ENCODE measurements at regions not wholly inside any gene's neighbourhood (a gene's known extent, or its start where the extent isn't known, plus 50 kb on each side); places are given as distances from the start of the nearest gene placed in this dataset.
"Not testable (repeated sequence)": the region's sequence is repeated elsewhere in the genome, so short reads cannot be mapped to it uniquely, and the experiment has no call there.

GRCh38 chr4:131534944-131535645 lies 1614.0 kb upstream of the PCDH10 start:
- Histone ChIP-seq H3K9ac (ENCODE audit: low read length) (no peak overlapping the region), H3K9me3 (ENCODE audit: control insufficient read depth, low read depth, low read length) (no peaks in the 10 kb centered on the region), H3K36me3 (ENCODE audit: control insufficient read depth, low read depth, low read length) (no peaks in the 10 kb centered on the region), H3K4me3 (ENCODE audit: low read length) (no peak overlapping the region), H3K4me1 (ENCODE audit: control insufficient read depth, low read depth, low read length) (no peaks in the 10 kb centered on the region), H3K27me3 (ENCODE audit: control insufficient read depth, insufficient read depth, low read length) (no peaks in the 10 kb centered on the region), H3K27ac (ENCODE audit: low read length) (no peak overlapping the region)

- no peaks in the 10 kb centered on the region for H3K9me3 ChIP-seq (ENCODE audit: control insufficient read depth, low read depth, low read length)
- H3K4me3 ChIP-seq (ENCODE audit: low read length), result no peak overlapping the region
- no peak overlapping the region for H3K9ac ChIP-seq (ENCODE audit: low read length)
- no peaks in the 10 kb centered on the region for H3K4me1 ChIP-seq (ENCODE audit: control insufficient read depth, low read depth, low read length)
- H3K36me3 ChIP-seq (ENCODE audit: control insufficient read depth, low read depth, low read length), result no peaks in the 10 kb centered on the region
- no peaks in the 10 kb centered on the region for H3K27me3 ChIP-seq (ENCODE audit: control insufficient read depth, insufficient read depth, low read length)
- no peak overlapping the region for H3K27ac ChIP-seq (ENCODE audit: low read length)
Observed at GRCh38 chr4:131540256-131540655, 1608.8 kb upstream of the PCDH10 start.

DNA sequence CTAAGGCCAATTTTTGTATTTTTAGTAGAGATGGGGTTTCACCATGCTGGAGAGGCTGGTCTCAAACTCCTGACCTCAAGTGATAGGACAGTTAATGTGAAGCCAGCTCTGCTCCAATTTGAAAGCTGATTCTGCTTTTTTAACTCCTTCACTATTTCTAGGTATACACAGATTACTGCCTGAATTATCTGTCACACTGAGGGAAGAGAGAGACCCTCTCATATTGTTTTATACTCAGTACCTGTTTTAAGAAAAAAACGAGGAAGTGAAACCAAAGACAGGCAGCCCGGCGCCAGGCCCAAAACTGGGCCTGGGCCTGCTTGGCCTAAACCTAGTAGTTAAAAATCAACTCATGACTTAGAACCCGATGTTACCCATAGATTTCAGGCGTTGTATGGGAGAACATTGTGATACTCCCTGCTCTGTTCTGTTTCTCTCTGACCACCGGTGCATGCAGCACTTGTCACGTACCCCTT lies 1601.5 kb upstream of the PCDH10 start:
- no peaks in the 10 kb centered on the region for H3K27me3 ChIP-seq (ENCODE audit: control insufficient read depth, insufficient read depth, low read length)

DNA sequence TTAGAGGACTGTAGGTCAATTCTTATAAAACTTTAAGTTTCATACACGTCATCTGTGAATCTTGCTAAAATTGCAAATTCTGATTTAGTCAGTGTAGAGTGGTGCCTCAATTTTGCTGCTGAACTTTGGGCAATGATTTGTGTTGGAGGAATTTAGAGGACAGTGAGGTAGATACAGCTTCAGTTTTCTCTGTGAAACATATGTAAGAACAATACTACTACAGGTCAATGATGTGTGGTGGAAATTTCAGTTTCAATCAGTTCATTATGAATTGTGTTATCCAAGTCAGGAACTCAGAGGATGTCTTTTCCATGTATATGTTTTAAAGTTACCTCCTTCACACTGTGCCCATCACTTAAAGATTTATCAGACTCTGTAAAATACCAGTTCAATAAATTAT lies 1597.8 kb upstream of the PCDH10 start:
- H3K4me3 ChIP-seq (ENCODE audit: low read length), result no peak overlapping the region
- H3K27ac ChIP-seq (ENCODE audit: low read length), result no peak overlapping the region
- H3K4me1 ChIP-seq (ENCODE audit: control insufficient read depth, low read depth, low read length), result no peaks in the 10 kb centered on the region
- no peaks in the 10 kb centered on the region for H3K36me3 ChIP-seq (ENCODE audit: control insufficient read depth, low read depth, low read length)
- no peaks in the 10 kb centered on the region for H3K9me3 ChIP-seq (ENCODE audit: control insufficient read depth, low read depth, low read length)
- H3K27me3 ChIP-seq (ENCODE audit: control insufficient read depth, insufficient read depth, low read length), result no peaks in the 10 kb centered on the region
- no peak overlapping the region for H3K9ac ChIP-seq (ENCODE audit: low read length)

More for the DNA sequence above, 1601.5 kb upstream of the PCDH10 start:
- Histone ChIP-seq H3K9me3 (ENCODE audit: control insufficient read depth, low read depth, low read length) (no peaks in the 10 kb centered on the region), H3K9ac (ENCODE audit: low read length) (no peak overlapping the region), H3K27ac (ENCODE audit: low read length) (no peak overlapping the region), H3K4me1 (ENCODE audit: control insufficient read depth, low read depth, low read length) (no peaks in the 10 kb centered on the region), H3K36me3 (ENCODE audit: control insufficient read depth, low read depth, low read length) (no peaks in the 10 kb centered on the region), H3K4me3 (ENCODE audit: low read length) (no peak overlapping the region)

DNA sequence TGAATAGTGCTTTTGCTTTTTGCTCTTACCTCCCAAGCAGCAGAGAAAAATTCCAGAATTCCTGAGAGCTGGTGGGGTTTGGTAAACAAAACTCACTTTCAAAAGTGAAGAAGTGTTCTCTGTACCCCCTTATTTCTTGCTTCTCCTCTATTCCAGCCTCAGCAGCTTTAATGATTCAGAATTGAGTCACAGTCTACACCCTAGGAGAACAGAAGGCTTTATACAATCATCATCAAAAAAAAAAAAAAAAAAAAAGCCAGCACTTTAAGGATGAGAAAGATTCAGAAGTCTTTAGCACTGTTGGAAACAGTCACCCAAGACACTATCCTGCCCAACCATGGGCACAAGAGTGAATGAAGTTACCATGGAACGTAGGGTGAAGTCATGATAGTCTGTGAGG lies 1583.1 kb upstream of the PCDH10 start:
- Histone ChIP-seq H3K36me3 (ENCODE audit: control insufficient read depth, low read depth, low read length) (no peaks in the 10 kb centered on the region), H3K4me1 (ENCODE audit: control insufficient read depth, low read depth, low read length) (no peaks in the 10 kb centered on the region), H3K9ac (ENCODE audit: low read length) (no peak overlapping the region), H3K27me3 (ENCODE audit: control insufficient read depth, insufficient read depth, low read length) (no peaks in the 10 kb centered on the region), H3K9me3 (ENCODE audit: control insufficient read depth, low read depth, low read length) (peaks cover 4% of the 10 kb centered on the region), H3K4me3 (ENCODE audit: low read length) (no peak overlapping the region), H3K27ac (ENCODE audit: low read length) (no peak overlapping the region)

GRCh38 chr4:131584587-131584986 lies 1564.5 kb upstream of the PCDH10 start:
- no peak overlapping the region for H3K4me3 ChIP-seq (ENCODE audit: low read length)
- no peaks in the 10 kb centered on the region for H3K9me3 ChIP-seq (ENCODE audit: control insufficient read depth, low read depth, low read length)
- no peaks in the 10 kb centered on the region for H3K4me1 ChIP-seq (ENCODE audit: control insufficient read depth, low read depth, low read length)
- H3K27me3 ChIP-seq (ENCODE audit: control insufficient read depth, insufficient read depth, low read length), result no peaks in the 10 kb centered on the region
- no peaks in the 10 kb centered on the region for H3K36me3 ChIP-seq (ENCODE audit: control insufficient read depth, low read depth, low read length)
- no peak overlapping the region for H3K27ac ChIP-seq (ENCODE audit: low read length)
- H3K9ac ChIP-seq (ENCODE audit: low read length), result no peak overlapping the region

DNA sequence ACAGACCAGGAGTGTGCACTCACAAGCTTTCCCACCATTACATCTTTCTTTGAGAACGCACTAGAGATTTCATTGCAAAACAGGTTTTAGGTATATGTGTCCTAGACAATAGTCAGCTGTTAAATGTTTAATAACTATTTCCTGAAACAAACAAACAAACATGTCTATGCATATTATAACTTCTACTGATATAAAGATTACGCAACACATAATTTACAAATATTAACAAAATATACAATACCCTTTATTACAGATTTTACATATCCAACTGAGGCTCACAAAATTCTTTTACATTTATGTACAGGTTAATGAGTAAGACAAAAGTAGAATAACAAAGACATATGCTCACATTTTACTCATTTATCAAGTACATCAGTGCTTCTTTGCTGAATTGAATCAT lies 1554.0 kb upstream of the PCDH10 start:
- no peaks in the 10 kb centered on the region for H3K27me3 ChIP-seq (ENCODE audit: control insufficient read depth, insufficient read depth, low read length)
- H3K4me1 ChIP-seq (ENCODE audit: control insufficient read depth, low read depth, low read length), result no peaks in the 10 kb centered on the region
- no peak overlapping the region for H3K4me3 ChIP-seq (ENCODE audit: low read length)
- no peak overlapping the region for H3K9ac ChIP-seq (ENCODE audit: low read length)
- no peaks in the 10 kb centered on the region for H3K9me3 ChIP-seq (ENCODE audit: control insufficient read depth, low read depth, low read length)
- no peaks in the 10 kb centered on the region for H3K36me3 ChIP-seq (ENCODE audit: control insufficient read depth, low read depth, low read length)
- H3K27ac ChIP-seq (ENCODE audit: low read length), result no peak overlapping the region

DNA sequence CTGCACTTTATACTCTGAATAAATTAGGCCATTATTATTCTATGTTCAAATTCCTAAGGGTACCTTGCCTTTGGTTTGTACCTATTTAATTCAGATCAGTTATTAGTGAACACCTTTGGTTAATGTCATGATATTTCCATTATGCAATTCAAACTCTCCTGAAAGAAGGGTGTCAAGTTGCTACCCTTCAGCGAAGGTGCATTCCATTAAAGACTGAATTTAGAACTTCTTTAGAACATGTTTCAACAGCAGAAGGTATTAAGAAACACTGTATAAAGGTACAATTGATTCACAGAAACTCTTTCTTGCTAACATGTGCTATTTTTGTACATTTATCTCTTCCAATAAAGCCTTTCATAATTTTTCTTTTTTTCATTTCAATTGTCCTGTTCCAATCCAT lies 1545.4 kb upstream of the PCDH10 start:
- no peak overlapping the region for H3K4me3 ChIP-seq (ENCODE audit: low read length)

DNA sequence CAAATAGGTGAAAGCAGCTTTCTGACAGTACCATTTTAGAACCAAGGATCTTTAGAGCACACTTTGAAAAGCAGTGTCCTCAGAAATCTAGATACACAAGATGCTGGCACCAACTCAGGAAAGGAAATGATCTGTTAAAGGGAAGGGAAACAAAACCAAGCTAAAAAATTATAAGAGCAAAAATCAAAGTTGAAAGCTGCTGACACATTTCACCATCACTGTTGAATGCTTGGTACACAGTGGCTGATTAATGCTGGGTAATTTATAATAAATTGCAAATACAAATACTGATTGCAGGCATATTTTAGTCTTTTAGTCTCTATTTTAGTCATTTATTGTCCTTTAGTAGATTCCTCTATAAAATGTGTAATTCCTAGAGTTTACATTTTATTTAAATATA lies 1540.1 kb upstream of the PCDH10 start:
- Histone ChIP-seq H3K4me1 (ENCODE audit: control insufficient read depth, low read depth, low read length) (no peaks in the 10 kb centered on the region), H3K27ac (ENCODE audit: low read length) (no peak overlapping the region), H3K27me3 (ENCODE audit: control insufficient read depth, insufficient read depth, low read length) (no peaks in the 10 kb centered on the region)

More for the DNA sequence above, 1545.4 kb upstream of the PCDH10 start:
- Histone ChIP-seq H3K36me3 (ENCODE audit: control insufficient read depth, low read depth, low read length) (no peaks in the 10 kb centered on the region), H3K4me1 (ENCODE audit: control insufficient read depth, low read depth, low read length) (no peaks in the 10 kb centered on the region), H3K27ac (ENCODE audit: low read length) (no peak overlapping the region), H3K9me3 (ENCODE audit: control insufficient read depth, low read depth, low read length) (no peaks in the 10 kb centered on the region), H3K9ac (ENCODE audit: low read length) (no peak overlapping the region), H3K27me3 (ENCODE audit: control insufficient read depth, insufficient read depth, low read length) (no peaks in the 10 kb centered on the region)

DNA sequence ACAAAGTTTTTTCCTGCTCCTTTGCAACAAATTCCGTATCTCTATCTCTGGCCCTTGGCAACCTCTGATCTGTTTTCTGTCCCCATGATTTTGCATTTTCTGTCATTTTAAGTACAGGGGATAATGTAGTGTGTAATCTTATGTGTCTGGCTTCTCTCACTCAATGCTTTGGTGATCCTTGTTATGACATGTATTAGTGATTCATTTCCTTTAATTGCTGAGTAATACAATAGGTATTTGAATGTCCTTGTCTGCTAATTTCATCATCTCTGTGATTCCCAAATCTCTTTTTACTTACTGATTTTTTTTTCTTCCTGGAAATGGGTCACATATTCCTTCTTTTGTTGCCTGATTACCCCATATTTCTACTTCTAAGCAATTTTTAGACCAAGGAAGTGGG lies 1538.6 kb upstream of the PCDH10 start:
- not testable (repeated sequence) for H3K9ac ChIP-seq (ENCODE audit: low read length); H3K36me3 ChIP-seq (ENCODE audit: control insufficient read depth, low read depth, low read length); H3K9me3 ChIP-seq (ENCODE audit: control insufficient read depth, low read depth, low read length); H3K4me3 ChIP-seq (ENCODE audit: low read length); H3K4me1 ChIP-seq (ENCODE audit: control insufficient read depth, low read depth, low read length); H3K27me3 ChIP-seq (ENCODE audit: control insufficient read depth, insufficient read depth, low read length); H3K27ac ChIP-seq (ENCODE audit: low read length)

More for the DNA sequence above, 1540.1 kb upstream of the PCDH10 start:
- no peak overlapping the region for H3K9ac ChIP-seq (ENCODE audit: low read length)
- no peak overlapping the region for H3K4me3 ChIP-seq (ENCODE audit: low read length)
- no peaks in the 10 kb centered on the region for H3K9me3 ChIP-seq (ENCODE audit: control insufficient read depth, low read depth, low read length)
- no peaks in the 10 kb centered on the region for H3K36me3 ChIP-seq (ENCODE audit: control insufficient read depth, low read depth, low read length)

- H3K4me3 ChIP-seq (ENCODE audit: low read length), result no peak overlapping the region
- no peaks in the 10 kb centered on the region for H3K36me3 ChIP-seq (ENCODE audit: control insufficient read depth, low read depth, low read length)
- H3K9me3 ChIP-seq (ENCODE audit: control insufficient read depth, low read depth, low read length), result no peaks in the 10 kb centered on the region
- no peaks in the 10 kb centered on the region for H3K4me1 ChIP-seq (ENCODE audit: control insufficient read depth, low read depth, low read length)
- no peak overlapping the region for H3K9ac ChIP-seq (ENCODE audit: low read length)
- H3K27ac ChIP-seq (ENCODE audit: low read length), result no peak overlapping the region
- H3K27me3 ChIP-seq (ENCODE audit: control insufficient read depth, insufficient read depth, low read length), result no peaks in the 10 kb centered on the region
Observed at GRCh38 chr4:131613086-131613823, 1535.8 kb upstream of the PCDH10 start.

- Histone ChIP-seq H3K9ac (ENCODE audit: low read length) (no peak overlapping the region), H3K36me3 (ENCODE audit: control insufficient read depth, low read depth, low read length) (no peaks in the 10 kb centered on the region), H3K27me3 (ENCODE audit: control insufficient read depth, insufficient read depth, low read length) (no peaks in the 10 kb centered on the region), H3K9me3 (ENCODE audit: control insufficient read depth, low read depth, low read length) (no peaks in the 10 kb centered on the region), H3K27ac (ENCODE audit: low read length) (no peak overlapping the region), H3K4me1 (ENCODE audit: control insufficient read depth, low read depth, low read length) (no peaks in the 10 kb centered on the region), H3K4me3 (ENCODE audit: low read length) (no peak overlapping the region)
Observed at GRCh38 chr4:131613824-131614216, 1535.3 kb upstream of the PCDH10 start.

Measured in iPS-18a (cell line).